IPS DF 6.9 (cell line): ENCODE measurements at regions not wholly inside any gene's neighbourhood (a gene's known extent, or its start where the extent isn't known, plus 50 kb on each side); places are given as distances from the start of the nearest gene placed in this dataset.

Source experiments
- DNase-seq: peaks from one replicate; pipeline ENCODE4 v3.0.0-alpha.2; 2013; ENCODE audit warnings: low read depth, low spot score
- H3K27ac ChIP-seq: one replicate; pipeline ENCODE4 v1.5.1; 2013; ENCODE audit warnings: low read length, control low read depth
- H3K27me3 ChIP-seq: 2 replicates; pipeline ENCODE4 v1.6.1; 2013; ENCODE audit warnings: mild to moderate bottlenecking, low read length; ENCODE audit not compliant: control insufficient read depth, insufficient read depth
- H3K36me3 ChIP-seq: 2 replicates; pipeline ENCODE4 v1.6.1; 2013; ENCODE audit warnings: low read length; ENCODE audit not compliant: control insufficient read depth, insufficient read depth
- H3K4me1 ChIP-seq: 2 replicates; pipeline ENCODE4 v1.6.1; 2013; ENCODE audit warnings: low read length; ENCODE audit not compliant: control insufficient read depth, insufficient read depth
- H3K4me3 ChIP-seq: 2 replicates; pipeline ENCODE4 v1.5.1; 2013; ENCODE audit warnings: mild to moderate bottlenecking, low read length
- H3K9me3 ChIP-seq: 2 replicates; pipeline ENCODE4 v1.6.1; 2013; ENCODE audit warnings: low read length, inconsistent platforms; ENCODE audit not compliant: control insufficient read depth, insufficient read depth
- WGBS: extraction: QIAGEN DNeasy Blood & Tissue Kit; methylation state at CpG from one replicate; pipeline ENCODE4 v1.1.7; 2013; ENCODE audit warnings: mixed read lengths, missing lambda C conversion rate; ENCODE audit not compliant: insufficient read length, insufficient coverage; 5-methylcytosine and 5-hydroxymethylcytosine counted together

DNA sequence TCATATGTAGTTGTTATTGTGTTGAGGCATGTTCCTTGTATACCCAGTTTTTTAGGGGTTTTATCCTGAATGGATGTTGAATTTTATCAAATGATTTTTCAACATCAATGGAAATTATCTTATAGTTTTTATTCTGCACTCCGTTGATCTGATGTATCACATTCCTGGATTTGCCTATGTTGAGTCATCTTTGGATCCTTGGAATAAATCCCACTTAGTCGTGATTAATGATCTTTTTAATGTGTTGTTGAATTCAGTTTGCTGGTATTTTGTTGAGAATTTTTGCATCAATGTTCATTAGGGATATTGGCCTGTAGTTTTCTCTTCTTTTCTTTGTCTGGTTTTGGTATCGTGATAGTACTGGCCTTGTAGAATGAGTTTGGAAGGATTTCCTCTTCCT is 648.6 kb upstream of the GRM3 start:
- no peaks in the 10 kb centered on the region for H3K36me3 ChIP-seq
- no peak for DNase-seq
- H3K27ac ChIP-seq = no peak overlapping the region
- no peak overlapping the region for H3K4me3 ChIP-seq
- H3K9me3 ChIP-seq = no peaks in the 10 kb centered on the region
- no peaks in the 10 kb centered on the region for H3K4me1 ChIP-seq
- WGBS = no CpG with 5 or more reads among the region's 3 CpGs
- H3K27me3 ChIP-seq = no peaks in the 10 kb centered on the region

DNA sequence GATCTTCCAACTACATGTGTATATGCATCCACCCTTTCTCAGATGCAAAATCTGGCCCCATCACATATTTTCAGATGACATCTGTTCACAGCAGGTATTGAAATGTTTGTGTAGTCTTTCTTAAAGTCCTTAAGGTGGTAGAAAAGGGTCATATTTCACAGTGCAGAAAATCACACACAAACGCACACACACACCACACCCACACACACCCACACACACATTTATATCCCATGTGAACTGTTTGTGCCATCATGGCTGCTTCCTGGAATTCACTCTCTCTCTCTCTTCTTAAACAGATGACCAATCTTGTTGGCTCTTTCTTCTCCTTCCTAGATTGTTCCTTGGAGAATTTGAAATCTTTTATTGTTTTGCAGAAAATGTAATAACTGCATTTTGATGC is 663.0 kb upstream of the GRM3 start:
- H3K36me3 ChIP-seq = no peaks in the 10 kb centered on the region
- H3K4me3 ChIP-seq = no peak overlapping the region
- DNase-seq = no peak
- H3K4me1 ChIP-seq = peaks cover 3% of the 10 kb centered on the region; the same call in 1 of the 2 replicates
- H3K27ac ChIP-seq = no peak overlapping the region
- H3K9me3 ChIP-seq = no peaks in the 10 kb centered on the region
- WGBS = no CpG with 5 or more reads among the region's 1 CpG
- no peaks in the 10 kb centered on the region for H3K27me3 ChIP-seq

DNA sequence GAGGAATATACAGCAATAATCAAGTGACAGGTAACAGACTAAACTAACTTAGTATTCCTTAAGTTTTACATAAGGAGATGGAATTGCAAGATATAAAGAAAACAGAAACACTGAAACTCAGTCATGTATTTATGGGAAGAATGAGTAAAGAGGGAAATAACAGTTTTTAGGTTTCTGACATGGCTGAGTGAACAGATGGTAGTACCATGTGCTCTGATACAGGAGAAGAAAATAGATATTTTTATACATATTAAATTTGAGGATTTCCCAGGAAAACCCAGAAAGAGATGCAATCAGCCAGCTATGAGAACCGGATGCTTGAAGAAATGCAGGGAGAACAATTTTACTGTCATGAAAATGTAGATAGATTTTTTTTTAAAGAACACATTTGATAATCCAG is 669.5 kb upstream of the GRM3 start:
- WGBS = no CpG with 5 or more reads among the region's 1 CpG
- Histone ChIP-seq H3K27me3 (no peaks in the 10 kb centered on the region), H3K27ac (no peak overlapping the region), H3K36me3 (no peaks in the 10 kb centered on the region), H3K9me3 (no peaks in the 10 kb centered on the region), H3K4me1 (peaks cover 3% of the 10 kb centered on the region; the same call in 1 of the 2 replicates), H3K4me3 (no peak overlapping the region)
- DNase-seq = no peak

DNA sequence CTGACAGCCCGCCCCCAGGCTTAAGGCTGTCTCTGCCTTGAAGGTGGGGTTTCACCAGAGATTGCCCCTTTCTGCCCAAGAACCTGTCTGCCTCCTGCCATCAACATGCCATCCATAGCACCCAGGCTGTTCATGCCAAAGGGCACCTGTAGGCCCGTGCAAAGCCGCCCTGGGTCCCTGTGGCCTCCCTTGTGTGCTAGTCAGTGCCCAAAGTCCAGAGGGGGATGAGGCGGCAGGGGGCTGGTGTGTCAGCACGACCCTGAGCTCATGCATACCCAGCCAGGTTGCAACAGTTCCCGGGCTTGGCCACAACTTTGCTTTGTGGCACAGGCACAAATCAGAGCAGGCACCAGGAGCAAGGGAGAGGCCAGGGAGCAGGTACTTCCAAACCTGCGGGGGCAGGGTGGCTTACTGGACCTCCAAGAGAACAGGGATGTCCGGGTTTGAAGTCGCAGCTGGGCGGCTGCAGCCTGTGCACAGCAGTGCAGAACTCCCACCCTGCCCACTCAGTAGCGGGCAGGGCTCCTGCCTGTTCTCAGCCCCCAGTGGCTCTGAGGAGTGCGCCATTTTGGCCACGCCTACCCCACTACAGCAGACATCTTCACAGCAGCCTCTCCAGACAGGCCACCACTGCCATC is 671.1 kb upstream of the GRM3 start:
- Histone ChIP-seq H3K4me1 (peaks cover 3% of the 10 kb centered on the region; the same call in 1 of the 2 replicates), H3K27me3 (no peaks in the 10 kb centered on the region), H3K4me3 (no peak overlapping the region), H3K36me3 (no peaks in the 10 kb centered on the region), H3K27ac (no peak overlapping the region), H3K9me3 (no peaks in the 10 kb centered on the region)
- no peak for DNase-seq
- no CpG with 5 or more reads among the region's 13 CpGs for WGBS

DNA sequence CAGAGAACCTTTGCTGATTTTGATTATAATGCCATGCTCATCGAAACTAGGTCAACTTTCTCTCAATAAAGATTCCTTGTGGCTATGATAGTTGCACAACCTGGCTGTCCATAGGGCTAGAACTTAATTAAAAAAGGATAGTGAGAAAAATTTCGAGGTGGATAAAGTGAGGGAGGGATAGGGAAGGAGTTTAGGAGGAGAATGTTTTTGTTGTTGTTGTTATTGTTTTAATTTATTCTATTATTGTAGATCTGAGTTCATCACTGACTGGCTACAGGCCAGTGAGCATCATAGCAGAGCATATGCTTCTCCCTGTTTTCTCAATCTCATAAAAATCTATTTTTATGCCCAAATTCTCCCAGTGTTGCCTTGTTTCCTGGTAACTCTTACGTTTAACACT is 688.7 kb upstream of the GRM3 start:
- Histone ChIP-seq H3K4me1 (no peaks in the 10 kb centered on the region), H3K4me3 (no peak overlapping the region), H3K27ac (no peak overlapping the region), H3K9me3 (no peaks in the 10 kb centered on the region), H3K27me3 (no peaks in the 10 kb centered on the region), H3K36me3 (no peaks in the 10 kb centered on the region)
- WGBS = 100% methylated on average over 1 of the region's 3 CpGs
- DNase-seq = no peak

GRCh38 chr7:85950871-85951270 is 692.8 kb upstream of the GRM3 start:
- Histone ChIP-seq H3K4me1 (no peaks in the 10 kb centered on the region), H3K27me3 (no peaks in the 10 kb centered on the region), H3K9me3 (no peaks in the 10 kb centered on the region), H3K36me3 (no peaks in the 10 kb centered on the region), H3K4me3 (no peak overlapping the region), H3K27ac (no peak overlapping the region)
- no CpG with 5 or more reads among the region's 1 CpG for WGBS
- no peak for DNase-seq

- Histone ChIP-seq H3K27me3 (no peaks in the 10 kb centered on the region), H3K4me1 (no peaks in the 10 kb centered on the region), H3K9me3 (no peaks in the 10 kb centered on the region), H3K27ac (no peak overlapping the region), H3K36me3 (no peaks in the 10 kb centered on the region), H3K4me3 (no peak overlapping the region)
- DNase-seq = no peak
- WGBS = no CpG with 5 or more reads among the region's 3 CpGs
Measured at GRCh38 chr7:85950418-85950817, 693.3 kb upstream of the GRM3 start.

- no peak overlapping the region for H3K4me3 ChIP-seq
- H3K27me3 ChIP-seq = no peaks in the 10 kb centered on the region
- no peak overlapping the region for H3K27ac ChIP-seq
- no peaks in the 10 kb centered on the region for H3K4me1 ChIP-seq
- no peak for DNase-seq
- no peaks in the 10 kb centered on the region for H3K36me3 ChIP-seq
- no peaks in the 10 kb centered on the region for H3K9me3 ChIP-seq
Measured at GRCh38 chr7:85947767-85948166, 695.9 kb upstream of the GRM3 start.

DNA sequence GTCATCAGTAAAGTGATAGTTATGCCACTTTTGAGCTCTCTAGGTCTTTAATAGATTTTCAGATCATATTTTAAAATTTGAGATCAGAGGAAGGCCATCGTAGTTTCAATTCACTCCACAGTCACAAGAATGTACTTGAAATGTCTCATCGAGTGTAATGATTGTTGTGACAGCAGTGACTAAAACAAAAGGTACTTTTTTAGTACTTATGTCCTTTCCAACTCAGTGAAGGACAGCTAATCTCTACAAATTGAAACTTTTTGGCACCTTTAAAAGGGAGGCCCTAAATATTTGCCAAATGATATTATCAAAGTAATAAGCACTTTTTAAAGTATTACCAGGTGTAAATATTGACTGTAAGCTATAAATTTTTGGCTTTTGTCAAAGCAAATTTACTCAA is 702.9 kb upstream of the GRM3 start:
- DNase-seq = no peak
- no peaks in the 10 kb centered on the region for H3K27me3 ChIP-seq
- H3K4me1 ChIP-seq = no peaks in the 10 kb centered on the region
- WGBS = no CpG with 5 or more reads among the region's 2 CpGs
- no peak overlapping the region for H3K27ac ChIP-seq
- no peaks in the 10 kb centered on the region for H3K36me3 ChIP-seq
- no peaks in the 10 kb centered on the region for H3K9me3 ChIP-seq
- no peak overlapping the region for H3K4me3 ChIP-seq

GRCh38 chr7:85931919-85932318 is 711.8 kb upstream of the GRM3 start:
- no peak overlapping the region for H3K4me3 ChIP-seq
- no peaks in the 10 kb centered on the region for H3K4me1 ChIP-seq
- no peaks in the 10 kb centered on the region for H3K36me3 ChIP-seq
- no peak for DNase-seq
- no peak overlapping the region for H3K27ac ChIP-seq
- no peaks in the 10 kb centered on the region for H3K27me3 ChIP-seq
- WGBS = no CpG with 5 or more reads among the region's 1 CpG
- no peaks in the 10 kb centered on the region; the same call in 1 of the 2 replicates for H3K9me3 ChIP-seq

DNA sequence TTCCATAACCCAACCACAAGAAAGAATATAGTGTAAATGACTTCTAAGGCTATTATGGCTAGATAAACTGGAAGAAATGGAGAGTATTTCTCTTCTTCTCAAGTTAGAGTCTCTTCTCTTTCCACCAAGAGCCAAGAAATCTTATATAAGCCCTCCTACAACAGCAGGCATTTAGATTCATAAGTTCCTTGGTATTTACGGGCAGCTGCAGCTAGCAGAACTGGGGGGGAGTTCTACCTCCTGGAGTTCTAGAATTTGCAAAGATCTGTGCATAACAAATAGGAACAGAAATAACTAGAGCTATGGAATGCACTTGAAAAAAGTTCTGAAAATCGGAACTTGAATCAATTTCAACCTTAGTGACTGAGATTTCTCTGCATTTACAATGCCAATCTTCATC is 715.2 kb upstream of the GRM3 start:
- WGBS = no CpG with 5 or more reads among the region's 2 CpGs
- Histone ChIP-seq H3K9me3 (no peaks in the 10 kb centered on the region; the same call in 1 of the 2 replicates), H3K4me3 (no peak overlapping the region), H3K27me3 (no peaks in the 10 kb centered on the region), H3K27ac (no peak overlapping the region), H3K36me3 (no peaks in the 10 kb centered on the region), H3K4me1 (no peaks in the 10 kb centered on the region)
- DNase-seq = no peak
